MCF 10A (cell line): ENCODE measurements at regions not wholly inside any gene's neighbourhood (a gene's known extent, or its start where the extent isn't known, plus 50 kb on each side); places are given as distances from the start of the nearest gene placed in this dataset.
"Not testable (repeated sequence)": the region's sequence is repeated elsewhere in the genome, so short reads cannot be mapped to it uniquely, and the experiment has no call there.

Experiments
- BruUV-seq: library from RNA; stranded (reverse); fragments of 400-500 nt; replicated peaks from 2 replicates; lab custom pipeline; 2021; lab: Mats Ljungman, UMichigan
- CTCF ChIA-PET: fragments of 300-600 bp; sonication (Branson Sonifier 250); formaldehyde crosslinking; extraction: SDS; loops from one replicate; lab custom pipeline; 2021; ENCODE audit warnings: antibody characterized with exemption, inconsistent platforms; lab: Yijun Ruan, JAX
- POLR2A ChIA-PET: fragments of 300-600, 350-650 bp; sonication (Branson Sonifier 250); formaldehyde crosslinking; extraction: SDS; loops from one replicate; lab custom pipeline; 2020; ENCODE audit warnings: antibody characterized with exemption, inconsistent platforms; lab: Yijun Ruan, JAX
- DNase-seq: peaks from one replicate; pipeline ENCODE4 v3.0.0-alpha.2; 2018; ENCODE audit not compliant: unreplicated experiment
- H3K27ac Mint-ChIP-seq: one replicate; pipeline ENCODE4 v1.8.0; 2022; ENCODE audit warnings: mild to moderate bottlenecking, low read depth, mixed read lengths; ENCODE audit not compliant: unreplicated experiment
- H3K27me3 Mint-ChIP-seq: one replicate; pipeline ENCODE4 v1.8.0; 2022; ENCODE audit warnings: mixed read lengths; ENCODE audit not compliant: insufficient read depth, unreplicated experiment
- H3K36me3 Mint-ChIP-seq: one replicate; pipeline ENCODE4 v1.8.0; 2022; ENCODE audit warnings: mild to moderate bottlenecking, moderate library complexity, mixed read lengths; ENCODE audit not compliant: insufficient read depth, unreplicated experiment
- H3K4me1 Mint-ChIP-seq: one replicate; pipeline ENCODE4 v1.8.0; 2022; ENCODE audit warnings: mixed read lengths; ENCODE audit not compliant: insufficient read depth, unreplicated experiment
- H3K4me3 Mint-ChIP-seq: one replicate; pipeline ENCODE4 v1.8.0; 2022; ENCODE audit warnings: mild to moderate bottlenecking, moderate library complexity, mixed read lengths; ENCODE audit not compliant: unreplicated experiment
- H3K9me3 Mint-ChIP-seq: one replicate; pipeline ENCODE4 v1.8.0; 2022; ENCODE audit warnings: mixed read lengths; ENCODE audit not compliant: unreplicated experiment
- intact Hi-C: fragments of 100-400 bp; cut with micrococcal nuclease; formaldehyde crosslinking; loops from 2 replicates; pipeline ENCODE4 v1.14.1; 2022
- TF ChIP-seq, protein P1 (sequence below): fragments of 200-600 bp; IDR thresholded peaks from one replicate; pipeline ENCODE4 v1.8.0; 2022; ENCODE audit warnings: antibody characterized with exemption, mild to moderate bottlenecking; ENCODE audit not compliant: unreplicated experiment

DNA sequence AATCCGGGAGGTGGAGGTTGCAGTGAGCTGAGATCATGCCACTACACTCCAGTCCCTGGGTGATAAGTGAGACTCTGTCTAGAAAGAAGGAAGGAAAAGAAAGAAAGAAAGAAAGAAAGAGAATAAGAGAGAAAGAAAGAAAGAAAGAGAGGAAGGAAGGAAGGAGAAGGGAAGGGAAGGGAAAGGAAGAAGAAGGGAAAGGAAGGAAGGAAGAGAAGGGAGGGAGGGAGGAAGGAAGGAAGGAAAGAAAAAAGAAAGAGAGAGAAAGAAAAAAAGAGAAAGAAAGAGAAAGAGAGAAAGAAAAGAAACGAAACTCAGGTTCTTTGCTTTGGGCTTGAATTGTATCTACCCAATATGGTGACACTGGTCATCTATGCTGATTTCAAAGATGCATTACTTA lies 102.3 kb upstream of the GATA6 start:
- BruUV-seq, result no TSS peak
- no peaks in the 10 kb centered on the region for H3K4me1 Mint-ChIP-seq
- intact Hi-C loops, result no loop called here
- POLR2A ChIA-PET, result no interaction called here
- TF ChIP-seq, protein P1, sequence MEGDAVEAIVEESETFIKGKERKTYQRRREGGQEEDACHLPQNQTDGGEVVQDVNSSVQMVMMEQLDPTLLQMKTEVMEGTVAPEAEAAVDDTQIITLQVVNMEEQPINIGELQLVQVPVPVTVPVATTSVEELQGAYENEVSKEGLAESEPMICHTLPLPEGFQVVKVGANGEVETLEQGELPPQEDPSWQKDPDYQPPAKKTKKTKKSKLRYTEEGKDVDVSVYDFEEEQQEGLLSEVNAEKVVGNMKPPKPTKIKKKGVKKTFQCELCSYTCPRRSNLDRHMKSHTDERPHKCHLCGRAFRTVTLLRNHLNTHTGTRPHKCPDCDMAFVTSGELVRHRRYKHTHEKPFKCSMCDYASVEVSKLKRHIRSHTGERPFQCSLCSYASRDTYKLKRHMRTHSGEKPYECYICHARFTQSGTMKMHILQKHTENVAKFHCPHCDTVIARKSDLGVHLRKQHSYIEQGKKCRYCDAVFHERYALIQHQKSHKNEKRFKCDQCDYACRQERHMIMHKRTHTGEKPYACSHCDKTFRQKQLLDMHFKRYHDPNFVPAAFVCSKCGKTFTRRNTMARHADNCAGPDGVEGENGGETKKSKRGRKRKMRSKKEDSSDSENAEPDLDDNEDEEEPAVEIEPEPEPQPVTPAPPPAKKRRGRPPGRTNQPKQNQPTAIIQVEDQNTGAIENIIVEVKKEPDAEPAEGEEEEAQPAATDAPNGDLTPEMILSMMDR, result no peak
- H3K9me3 Mint-ChIP-seq, result peaks cover 15% of the 10 kb centered on the region
- H3K27ac Mint-ChIP-seq, result no peak overlapping the region
- H3K36me3 Mint-ChIP-seq, result no peaks in the 10 kb centered on the region
- H3K4me3 Mint-ChIP-seq, result no peak overlapping the region
- CTCF ChIA-PET, result no interaction called here
- DNase-seq, result no peak
- H3K27me3 Mint-ChIP-seq, result peaks cover 23% of the 10 kb centered on the region

DNA sequence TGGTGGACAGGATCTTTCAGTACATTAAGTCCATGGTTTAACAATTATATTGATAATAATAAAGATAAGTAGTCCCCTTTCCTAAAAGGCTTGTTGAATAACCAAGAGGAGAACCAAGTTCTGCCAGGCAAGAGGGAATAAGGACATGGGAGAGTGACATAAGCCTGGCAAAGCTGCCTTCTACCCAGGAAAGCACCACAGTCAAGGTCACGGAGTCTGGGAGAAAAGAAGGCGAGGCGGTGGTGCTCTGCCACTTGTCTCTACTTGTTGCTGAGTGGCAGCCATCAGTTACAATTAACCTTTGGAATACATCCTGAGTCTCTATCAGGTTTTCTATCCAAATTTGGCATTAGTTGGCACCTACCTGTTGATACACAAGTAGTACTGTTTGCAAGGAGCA lies 101.7 kb upstream of the GATA6 start:
- intact Hi-C loops, result no loop called here
- Mint-ChIP-seq H3K36me3 (no peaks in the 10 kb centered on the region), H3K27ac (no peak overlapping the region), H3K9me3 (peaks cover 15% of the 10 kb centered on the region), H3K27me3 (peaks cover 23% of the 10 kb centered on the region), H3K4me1 (no peaks in the 10 kb centered on the region), H3K4me3 (no peak overlapping the region)
- TF ChIP-seq, protein P1, result no peak
- ChIA-PET CTCF (no interaction called here), POLR2A (no interaction called here)
- no peak for DNase-seq
- no TSS peak for BruUV-seq

DNA sequence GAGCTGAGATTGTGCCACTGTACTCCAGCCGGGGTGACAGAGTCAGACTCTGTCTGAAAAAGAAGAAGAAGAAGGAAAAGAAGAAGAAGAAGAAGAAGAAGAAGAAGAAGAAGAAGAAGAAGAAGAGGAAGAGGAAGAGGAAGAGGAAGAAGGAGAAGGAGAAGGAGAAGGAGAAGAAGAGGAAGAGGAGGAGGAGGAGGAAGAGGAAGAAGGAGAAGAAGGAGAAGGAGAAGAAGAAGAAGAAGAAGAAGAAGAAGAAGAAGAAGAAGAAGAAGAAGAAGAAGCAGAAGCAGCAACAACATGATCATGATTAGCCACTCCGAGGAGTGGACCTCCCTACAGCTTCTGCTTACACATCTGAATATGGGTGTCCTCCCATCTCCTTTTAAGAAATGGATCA lies 100.6 kb upstream of the GATA6 start:
- CTCF ChIA-PET, result interaction anchor here (0.5 to 0.6 kb wide), 3 partner anchors 12 to 140 kb away, joined by 3 read pairs; no protein-coding TSS in a partner anchor
- POLR2A ChIA-PET, H3K4me1 Mint-ChIP-seq, DNase-seq, H3K4me3 Mint-ChIP-seq, H3K36me3 Mint-ChIP-seq, intact Hi-C loops, BruUV-seq, H3K27ac Mint-ChIP-seq: not testable (repeated sequence)
- Mint-ChIP-seq H3K9me3 (peaks cover 15% of the 10 kb centered on the region), H3K27me3 (peaks cover 23% of the 10 kb centered on the region)

DNA sequence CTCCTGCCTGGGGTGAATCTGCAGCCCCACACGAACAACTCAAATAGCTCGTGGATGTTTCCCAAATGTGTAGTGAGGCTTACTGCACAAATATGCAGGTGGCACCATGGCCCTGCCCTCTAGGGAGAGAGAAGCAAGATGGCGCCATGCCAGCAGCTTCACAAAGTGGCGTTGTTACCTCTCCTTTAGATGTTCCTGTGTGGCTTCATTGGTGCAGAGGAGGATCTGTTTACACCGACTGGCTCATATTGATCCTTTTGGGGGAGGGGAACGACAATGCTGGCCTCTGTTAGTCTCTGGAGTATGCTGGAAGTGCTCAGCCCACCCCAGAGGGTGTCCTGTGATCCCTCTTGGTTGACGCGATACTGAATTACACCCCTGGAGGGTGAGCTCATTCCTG lies 99.5 kb upstream of the GATA6 start:
- intact Hi-C loops, result no loop called here
- peaks cover 23% of the 10 kb centered on the region for H3K27me3 Mint-ChIP-seq
- peaks cover 15% of the 10 kb centered on the region for H3K9me3 Mint-ChIP-seq
- ChIA-PET POLR2A (no interaction called here), CTCF (no interaction called here)
- TF ChIP-seq, protein P1, result no peak
- no peaks in the 10 kb centered on the region for H3K4me1 Mint-ChIP-seq
- BruUV-seq, result no TSS peak
- no peaks in the 10 kb centered on the region for H3K36me3 Mint-ChIP-seq
- no peak overlapping the region for H3K4me3 Mint-ChIP-seq
- DNase-seq, result no peak
- H3K27ac Mint-ChIP-seq, result no peak overlapping the region

DNA sequence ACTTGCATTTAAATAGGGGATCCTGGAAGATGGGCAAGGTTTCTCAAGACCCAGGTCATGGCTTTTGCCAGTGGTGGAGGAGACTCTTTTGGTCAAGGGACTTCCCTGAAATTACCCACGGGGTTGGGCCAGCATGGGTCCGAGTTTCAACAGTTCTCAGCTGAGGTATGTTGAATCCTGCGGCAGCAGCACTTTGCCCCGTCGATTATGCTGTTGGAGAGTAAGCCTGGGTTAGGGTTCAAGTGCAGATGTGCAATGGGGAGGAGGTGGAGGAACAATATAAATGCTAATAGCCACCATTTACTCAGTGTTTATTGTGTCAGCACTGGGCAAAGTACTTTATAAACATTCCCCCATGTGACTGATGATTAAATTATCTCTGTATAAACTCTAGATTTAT lies 96.0 kb upstream of the GATA6 start:
- H3K4me1 Mint-ChIP-seq, result no peaks in the 10 kb centered on the region
- CTCF ChIA-PET, result no interaction called here
- POLR2A ChIA-PET, result no interaction called here
- BruUV-seq, result no TSS peak
- intact Hi-C loops, result no loop called here
- H3K36me3 Mint-ChIP-seq, result no peaks in the 10 kb centered on the region
- peaks cover 10% of the 10 kb centered on the region for H3K9me3 Mint-ChIP-seq
- no peak for DNase-seq
- H3K4me3 Mint-ChIP-seq, result no peak overlapping the region
- TF ChIP-seq, protein P1, result no peak
- peaks cover 8% of the 10 kb centered on the region for H3K27me3 Mint-ChIP-seq
- no peak overlapping the region for H3K27ac Mint-ChIP-seq
